PFSK-1 (cell line): ENCODE measurements at regions not wholly inside any gene's neighbourhood (a gene's known extent, or its start where the extent isn't known, plus 50 kb on each side); places are given as distances from the start of the nearest gene placed in this dataset.

Experiments used
- FOXP2 ChIP-seq: optimal IDR thresholded peaks from 2 replicates; pipeline ENCODE3; 2011; ENCODE audit warnings: borderline replicate concordance, control low read depth, inconsistent platforms; ENCODE audit not compliant: insufficient read depth; ENCODE audit errors: extremely low read length, extremely low read depth
- POLR2AphosphoS5 ChIP-seq: IDR thresholded peaks from 2 replicates; pipeline ENCODE4 v1.6.1; 2012; ENCODE audit warnings: low read depth, mild to moderate bottlenecking, control low read depth, low read length, moderate library complexity
- SIN3A ChIP-seq: IDR thresholded peaks from 2 replicates; pipeline ENCODE4 v1.6.1; 2012; ENCODE audit warnings: mild to moderate bottlenecking, low read length, moderate library complexity, borderline replicate concordance; ENCODE audit not compliant: insufficient read depth
- TAF1 ChIP-seq: IDR thresholded peaks from 2 replicates; pipeline ENCODE4 v1.6.1; 2012; ENCODE audit warnings: low read length, control low read depth, borderline replicate concordance; ENCODE audit not compliant: insufficient read depth
- TF ChIP-seq, protein P1 (sequence below), 2 experiments: IDR thresholded peaks; 2 replicates each; pipeline versions ENCODE4 v1.6.1 to v1.8.0; 2011 to 2012; ENCODE audit warnings: low read depth in 2 of 2, low read length in 2 of 2, control low read depth in 1 of 2, inconsistent platforms in 1 of 2, mild to moderate bottlenecking in 1 of 2, moderate library complexity in 1 of 2; ENCODE audit not compliant: insufficient read depth in 1 of 2

GRCh38 chr17:69605571-69605970 lies 191.1 kb downstream of the MAP2K6 start:
- TF ChIP-seq SIN3A = no peak
- TF ChIP-seq, protein P1, sequence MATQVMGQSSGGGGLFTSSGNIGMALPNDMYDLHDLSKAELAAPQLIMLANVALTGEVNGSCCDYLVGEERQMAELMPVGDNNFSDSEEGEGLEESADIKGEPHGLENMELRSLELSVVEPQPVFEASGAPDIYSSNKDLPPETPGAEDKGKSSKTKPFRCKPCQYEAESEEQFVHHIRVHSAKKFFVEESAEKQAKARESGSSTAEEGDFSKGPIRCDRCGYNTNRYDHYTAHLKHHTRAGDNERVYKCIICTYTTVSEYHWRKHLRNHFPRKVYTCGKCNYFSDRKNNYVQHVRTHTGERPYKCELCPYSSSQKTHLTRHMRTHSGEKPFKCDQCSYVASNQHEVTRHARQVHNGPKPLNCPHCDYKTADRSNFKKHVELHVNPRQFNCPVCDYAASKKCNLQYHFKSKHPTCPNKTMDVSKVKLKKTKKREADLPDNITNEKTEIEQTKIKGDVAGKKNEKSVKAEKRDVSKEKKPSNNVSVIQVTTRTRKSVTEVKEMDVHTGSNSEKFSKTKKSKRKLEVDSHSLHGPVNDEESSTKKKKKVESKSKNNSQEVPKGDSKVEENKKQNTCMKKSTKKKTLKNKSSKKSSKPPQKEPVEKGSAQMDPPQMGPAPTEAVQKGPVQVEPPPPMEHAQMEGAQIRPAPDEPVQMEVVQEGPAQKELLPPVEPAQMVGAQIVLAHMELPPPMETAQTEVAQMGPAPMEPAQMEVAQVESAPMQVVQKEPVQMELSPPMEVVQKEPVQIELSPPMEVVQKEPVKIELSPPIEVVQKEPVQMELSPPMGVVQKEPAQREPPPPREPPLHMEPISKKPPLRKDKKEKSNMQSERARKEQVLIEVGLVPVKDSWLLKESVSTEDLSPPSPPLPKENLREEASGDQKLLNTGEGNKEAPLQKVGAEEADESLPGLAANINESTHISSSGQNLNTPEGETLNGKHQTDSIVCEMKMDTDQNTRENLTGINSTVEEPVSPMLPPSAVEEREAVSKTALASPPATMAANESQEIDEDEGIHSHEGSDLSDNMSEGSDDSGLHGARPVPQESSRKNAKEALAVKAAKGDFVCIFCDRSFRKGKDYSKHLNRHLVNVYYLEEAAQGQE (IDR thresholded peaks at IDR 0.05; ENCODE audit: insufficient read depth in 1 of 2, low read depth in 2 of 2, low read length in 2 of 2) = no peak
- TF ChIP-seq FOXP2 = no peak
- TF ChIP-seq POLR2AphosphoS5 = no peak
- no peak for TF ChIP-seq TAF1

GRCh38 chr17:69606142-69606800 lies 191.8 kb downstream of the MAP2K6 start:
- no peak for TF ChIP-seq SIN3A
- TF ChIP-seq FOXP2 = no peak
- no peak for TF ChIP-seq POLR2AphosphoS5

DNA sequence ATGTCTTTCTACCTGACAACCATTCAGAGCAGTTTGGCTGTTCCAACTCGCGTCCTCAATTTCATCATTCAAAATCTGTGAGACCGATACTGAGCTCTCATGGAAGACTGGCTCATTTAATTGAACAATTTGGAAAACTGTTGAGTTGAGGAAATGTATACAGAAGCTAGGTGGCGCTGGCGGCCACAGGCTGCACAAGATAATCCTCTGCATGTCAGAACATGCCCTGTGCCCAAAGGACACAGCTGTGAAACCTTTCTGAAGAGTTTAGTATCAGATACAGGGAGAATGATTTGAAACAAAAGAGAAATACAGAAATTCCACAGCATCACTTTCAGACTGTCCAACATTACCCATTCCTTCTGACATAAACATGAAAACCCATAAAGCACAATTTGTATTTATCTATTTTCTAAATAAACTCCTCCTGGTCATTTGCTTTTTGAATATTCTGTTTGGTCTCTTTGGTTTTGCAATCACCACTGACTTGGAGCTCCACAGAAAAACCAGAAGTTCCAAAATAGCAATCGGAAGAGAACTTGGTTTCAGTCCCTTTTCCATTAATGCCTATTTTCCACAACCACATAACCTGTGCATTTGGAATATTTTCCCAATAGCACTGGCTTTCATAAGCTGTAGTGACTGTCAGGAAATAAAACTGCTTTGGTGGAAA lies 192.8 kb downstream of the MAP2K6 start:
- TF ChIP-seq, protein P1 (IDR thresholded peaks at IDR 0.05; ENCODE audit: insufficient read depth in 1 of 2, low read depth in 2 of 2, low read length in 2 of 2) = no peak
- TF ChIP-seq TAF1 = no peak
- no peak for TF ChIP-seq SIN3A
- no peak for TF ChIP-seq FOXP2
- TF ChIP-seq POLR2AphosphoS5 = no peak

GRCh38 chr17:69608141-69608540 lies 193.6 kb downstream of the MAP2K6 start:
- TF ChIP-seq SIN3A = no peak
- no peak for TF ChIP-seq TAF1
- no peak for TF ChIP-seq POLR2AphosphoS5
- TF ChIP-seq, protein P1 (IDR thresholded peaks at IDR 0.05; ENCODE audit: insufficient read depth in 1 of 2, low read depth in 2 of 2, low read length in 2 of 2) = no peak
- TF ChIP-seq FOXP2 = no peak

DNA sequence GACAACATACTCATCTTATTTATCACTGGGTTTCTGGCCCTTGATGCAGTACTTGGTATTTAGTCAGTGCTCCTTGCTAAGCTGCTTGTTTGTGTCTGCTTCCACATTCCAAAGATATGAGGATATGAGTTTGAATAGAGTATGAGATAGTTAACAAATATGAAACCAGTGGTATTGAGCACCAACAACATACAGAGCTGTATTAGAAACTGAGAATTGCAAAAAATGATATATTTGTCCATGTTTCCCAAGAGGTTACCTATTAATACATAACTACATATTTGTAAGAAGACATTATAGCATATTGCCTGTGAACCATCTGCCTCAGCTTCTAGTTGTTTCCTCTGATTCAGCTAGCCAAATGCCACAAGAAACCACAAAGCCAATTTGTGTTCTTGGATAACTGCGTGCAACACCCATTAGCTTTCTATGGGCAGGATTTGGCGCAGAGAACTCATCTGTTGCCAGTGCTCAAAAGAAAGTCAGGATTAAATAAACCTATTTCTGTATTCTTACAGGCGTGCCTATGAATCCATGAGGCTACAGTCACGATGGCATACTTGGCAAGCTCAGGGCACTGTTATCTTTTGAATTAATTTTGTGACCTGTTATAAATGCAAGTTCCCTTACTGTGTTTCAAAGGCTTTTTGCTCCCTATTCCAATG lies 194.4 kb downstream of the MAP2K6 start:
- TF ChIP-seq, protein P1 (IDR thresholded peaks at IDR 0.05; ENCODE audit: insufficient read depth in 1 of 2, low read depth in 2 of 2, low read length in 2 of 2) = no peak
- TF ChIP-seq FOXP2 (no peak), TAF1 (no peak), SIN3A (no peak), POLR2AphosphoS5 (no peak)
